Liver (tissue), 8 donors: ENCODE measurements at regions not wholly inside any gene's neighbourhood (a gene's known extent, or its start where the extent isn't known, plus 50 kb on each side); places are given as distances from the start of the nearest gene placed in this dataset.

ENCODE experiments used
- DNase-seq: peaks from one replicate; pipeline ENCODE4 v3.0.0-alpha.2; 2017; ENCODE audit warnings: low spot score
- H3K27ac ChIP-seq, 2 donors: one replicate each; pipeline ENCODE4 v1.7.0; 2013; ENCODE audit warnings: inconsistent platforms in 2 of 2, low read length in 2 of 2, control low read depth in 1 of 2, low read depth in 1 of 2, mild to moderate bottlenecking in 1 of 2
- H3K27me3 ChIP-seq, 4 donors: one replicate each; pipeline versions ENCODE4 v1.6.1 to v1.7.0; 2013; ENCODE audit warnings: low read length in 3 of 4, inconsistent platforms in 1 of 4, mild to moderate bottlenecking in 1 of 4, moderate library complexity in 1 of 4; ENCODE audit not compliant: control insufficient read depth in 4 of 4, insufficient read depth in 4 of 4
- H3K36me3 ChIP-seq, 4 donors: one replicate each; pipeline versions ENCODE4 v1.6.1 to v1.7.0; 2013; ENCODE audit warnings: low read length in 3 of 4, mild to moderate bottlenecking in 3 of 4, low read depth in 1 of 4, moderate library complexity in 1 of 4; ENCODE audit not compliant: control insufficient read depth in 4 of 4, insufficient read depth in 3 of 4
- H3K4me1 ChIP-seq, 4 donors: one replicate each; pipeline versions ENCODE4 v1.6.1 to v1.7.0; 2013; ENCODE audit warnings: low read length in 3 of 4, mild to moderate bottlenecking in 3 of 4, moderate library complexity in 1 of 4; ENCODE audit not compliant: control insufficient read depth in 4 of 4, insufficient read depth in 4 of 4
- H3K4me3 ChIP-seq, 3 donors: one replicate each; pipeline versions ENCODE4 v1.6.1 to v1.7.0; 2013; ENCODE audit warnings: low read length in 3 of 3, control low read depth in 1 of 3, low read depth in 1 of 3, mild to moderate bottlenecking in 1 of 3
- H3K9ac ChIP-seq, 2 donors: one replicate each; pipeline ENCODE4 v1.7.0; 2013; ENCODE audit warnings: low read length in 2 of 2, mild to moderate bottlenecking in 2 of 2, moderate library complexity in 2 of 2, control low read depth in 1 of 2, low read depth in 1 of 2
- H3K9me3 ChIP-seq, 4 donors: one replicate each; pipeline versions ENCODE4 v1.6.1 to v1.7.0; 2013; ENCODE audit warnings: low read length in 3 of 4; ENCODE audit not compliant: control insufficient read depth in 4 of 4
- CTCF ChIP-seq: fragments of 150-350 bp; IDR thresholded peaks from 2 replicates; pipeline ENCODE4 v1.5.1; 2017; ENCODE audit warnings: improper control_type of control experiment, low read depth, low read length; ENCODE audit not compliant: missing input control
- EGR1 ChIP-seq, 2 donors: IDR thresholded peaks; 2 replicates each; pipeline ENCODE4 v1.6.1; 2016 to 2018; ENCODE audit warnings: antibody characterized with exemption in 2 of 2, low read depth in 2 of 2
- FOXA1 ChIP-seq: IDR thresholded peaks from 2 replicates; pipeline ENCODE4 v1.6.1; 2016; ENCODE audit warnings: antibody characterized with exemption
- FOXA2 ChIP-seq: IDR thresholded peaks from 2 replicates; pipeline ENCODE4 v1.6.1; 2016; ENCODE audit warnings: antibody characterized with exemption
- GABPA ChIP-seq, 2 donors: IDR thresholded peaks in 1 of 2; conservative IDR thresholded peaks in 1 of 2; 2 replicates each; pipeline ENCODE4 v1.6.1; 2016; ENCODE audit warnings: antibody characterized with exemption in 2 of 2, mild to moderate bottlenecking in 1 of 2, moderate library complexity in 1 of 2
- HNF4A ChIP-seq, 2 donors: conservative IDR thresholded peaks; 2 replicates each; pipeline ENCODE4 v1.6.1; 2016; ENCODE audit warnings: antibody characterized with exemption in 2 of 2, mild to moderate bottlenecking in 2 of 2
- HNF4G ChIP-seq: IDR thresholded peaks from 2 replicates; pipeline ENCODE4 v1.6.1; 2016; ENCODE audit warnings: antibody characterized with exemption
- JUND ChIP-seq, 2 donors: IDR thresholded peaks; 2 replicates each; pipeline ENCODE4 v1.6.1; 2016; ENCODE audit warnings: antibody characterized with exemption in 2 of 2
- MAX ChIP-seq: IDR thresholded peaks from 2 replicates; pipeline ENCODE4 v1.6.1; 2016; ENCODE audit warnings: antibody characterized with exemption
- NR2F2 ChIP-seq: IDR thresholded peaks from 2 replicates; pipeline ENCODE4 v1.6.1; 2016; ENCODE audit warnings: antibody characterized with exemption
- RXRA ChIP-seq, 2 donors: IDR thresholded peaks; 2 replicates each; pipeline ENCODE4 v1.6.1; 2017 to 2018; ENCODE audit warnings: antibody characterized with exemption in 2 of 2, mild to moderate bottlenecking in 1 of 2
- SP1 ChIP-seq: IDR thresholded peaks from 2 replicates; pipeline ENCODE4 v1.6.1; 2018; ENCODE audit warnings: antibody characterized with exemption, mild to moderate bottlenecking
- TAF1 ChIP-seq: conservative IDR thresholded peaks from 2 replicates; pipeline ENCODE4 v1.6.1; 2016; ENCODE audit warnings: antibody characterized with exemption, mild to moderate bottlenecking
- YY1 ChIP-seq: IDR thresholded peaks from 2 replicates; pipeline ENCODE4 v1.6.1; 2016; ENCODE audit warnings: antibody characterized with exemption, mild to moderate bottlenecking
- ZBTB33 ChIP-seq: IDR thresholded peaks from 2 replicates; pipeline ENCODE4 v1.6.1; 2016; ENCODE audit warnings: antibody characterized with exemption
- WGBS: extraction: QIAGEN DNeasy Blood & Tissue Kit; methylation state at CpG from one replicate; pipeline ENCODE4 v1.1.7; 2013; 5-methylcytosine and 5-hydroxymethylcytosine counted together
- TF ChIP-seq, protein P1 (sequence below): IDR thresholded peaks from 2 replicates; pipeline ENCODE4 v1.6.1; 2016; ENCODE audit warnings: antibody characterized with exemption, mild to moderate bottlenecking
- donor health status: healthy.
- donor health status: healthy.
- donor health status: healthy.
- donor health status: healthy.
- donor health status: healthy.

- H3K27ac ChIP-seq = no peak overlapping the region
- H3K36me3 ChIP-seq = no peaks in the 10 kb centered on the region
- H3K9ac ChIP-seq = no peak overlapping the region
- H3K4me1 ChIP-seq = no peaks in the 10 kb centered on the region
- H3K4me3 ChIP-seq = no peak overlapping the region
- no peak for DNase-seq
- no peak for TF ChIP-seq CTCF
- TF ChIP-seq HNF4A (conservative IDR thresholded peaks at IDR 0.05) = no peak
- TF ChIP-seq, protein P1, sequence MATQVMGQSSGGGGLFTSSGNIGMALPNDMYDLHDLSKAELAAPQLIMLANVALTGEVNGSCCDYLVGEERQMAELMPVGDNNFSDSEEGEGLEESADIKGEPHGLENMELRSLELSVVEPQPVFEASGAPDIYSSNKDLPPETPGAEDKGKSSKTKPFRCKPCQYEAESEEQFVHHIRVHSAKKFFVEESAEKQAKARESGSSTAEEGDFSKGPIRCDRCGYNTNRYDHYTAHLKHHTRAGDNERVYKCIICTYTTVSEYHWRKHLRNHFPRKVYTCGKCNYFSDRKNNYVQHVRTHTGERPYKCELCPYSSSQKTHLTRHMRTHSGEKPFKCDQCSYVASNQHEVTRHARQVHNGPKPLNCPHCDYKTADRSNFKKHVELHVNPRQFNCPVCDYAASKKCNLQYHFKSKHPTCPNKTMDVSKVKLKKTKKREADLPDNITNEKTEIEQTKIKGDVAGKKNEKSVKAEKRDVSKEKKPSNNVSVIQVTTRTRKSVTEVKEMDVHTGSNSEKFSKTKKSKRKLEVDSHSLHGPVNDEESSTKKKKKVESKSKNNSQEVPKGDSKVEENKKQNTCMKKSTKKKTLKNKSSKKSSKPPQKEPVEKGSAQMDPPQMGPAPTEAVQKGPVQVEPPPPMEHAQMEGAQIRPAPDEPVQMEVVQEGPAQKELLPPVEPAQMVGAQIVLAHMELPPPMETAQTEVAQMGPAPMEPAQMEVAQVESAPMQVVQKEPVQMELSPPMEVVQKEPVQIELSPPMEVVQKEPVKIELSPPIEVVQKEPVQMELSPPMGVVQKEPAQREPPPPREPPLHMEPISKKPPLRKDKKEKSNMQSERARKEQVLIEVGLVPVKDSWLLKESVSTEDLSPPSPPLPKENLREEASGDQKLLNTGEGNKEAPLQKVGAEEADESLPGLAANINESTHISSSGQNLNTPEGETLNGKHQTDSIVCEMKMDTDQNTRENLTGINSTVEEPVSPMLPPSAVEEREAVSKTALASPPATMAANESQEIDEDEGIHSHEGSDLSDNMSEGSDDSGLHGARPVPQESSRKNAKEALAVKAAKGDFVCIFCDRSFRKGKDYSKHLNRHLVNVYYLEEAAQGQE = no peak
- TF ChIP-seq MAX = no peak
- TF ChIP-seq FOXA1 = no peak
- no peak for TF ChIP-seq EGR1 (IDR thresholded peaks at IDR 0.05; ENCODE audit: low read depth in 2 of 2)
- TF ChIP-seq SP1 = no peak
- no peak for TF ChIP-seq GABPA (IDR thresholded peaks at IDR 0.05 in 1 of 2, conservative IDR thresholded peaks at IDR 0.05 in 1 of 2)
- TF ChIP-seq ZBTB33 = no peak
- no peaks in the 10 kb centered on the region for H3K9me3 ChIP-seq
- H3K27me3 ChIP-seq = peaks cover 0 to 3% (median 0%) of the 10 kb centered on the region in 4 donors
These were observed 1759.1 kb downstream of the ARAP2 start for GRCh38 chr4:34485252-34485651.

GRCh38 chr4:34486461-34487363 is 1757.6 kb downstream of the ARAP2 start:
- no peak overlapping the region for H3K4me3 ChIP-seq
- H3K4me1 ChIP-seq = no peaks in the 10 kb centered on the region
- no peaks in the 10 kb centered on the region for H3K36me3 ChIP-seq
- DNase-seq = no peak
- no peak overlapping the region for H3K9ac ChIP-seq
- H3K27me3 ChIP-seq = peaks cover 0 to 3% (median 0%) of the 10 kb centered on the region in 4 donors
- WGBS = 66% methylated on average over 5 of the region's 5 CpGs
- H3K27ac ChIP-seq = no peak overlapping the region
- no peaks in the 10 kb centered on the region for H3K9me3 ChIP-seq
- TF ChIP-seq CTCF (no peak), EGR1 (IDR thresholded peaks at IDR 0.05; ENCODE audit: low read depth in 2 of 2) (no peak), TAF1 (no peak), FOXA2 (no peak), YY1 (no peak), RXRA (IDR thresholded peaks at IDR 0.05) (no peak), HNF4G (no peak), MAX (no peak), NR2F2 (no peak), ZBTB33 (no peak), SP1 (no peak), JUND (IDR thresholded peaks at IDR 0.05) (no peak)
